Endodermal cell (in vitro differentiated cells): ENCODE measurements at regions not wholly inside any gene's neighbourhood (a gene's known extent, or its start where the extent isn't known, plus 50 kb on each side); places are given as distances from the start of the nearest gene placed in this dataset.

Experiments
- DNase-seq: peaks from one replicate; pipeline ENCODE4 v3.0.0-alpha.2; 2017
- H3K27ac ChIP-seq: 2 replicates; pipeline ENCODE4 v1.5.1; 2013; ENCODE audit warnings: mild to moderate bottlenecking, low read depth, low read length, moderate library complexity
- H3K27me3 ChIP-seq: 2 replicates; pipeline ENCODE4 v1.6.1; 2013; ENCODE audit warnings: mild to moderate bottlenecking, low read length, moderate library complexity; ENCODE audit not compliant: insufficient read depth, control insufficient read depth, poor library complexity, severe bottlenecking
- H3K36me3 ChIP-seq: 2 replicates; pipeline ENCODE4 v1.7.0; 2013; ENCODE audit warnings: mild to moderate bottlenecking, low read length, moderate library complexity; ENCODE audit not compliant: control insufficient read depth, insufficient read depth
- H3K4me1 ChIP-seq: one replicate; pipeline ENCODE4 v1.7.0; 2013; ENCODE audit warnings: low read length; ENCODE audit not compliant: control insufficient read depth, insufficient read depth
- H3K4me3 ChIP-seq: 2 replicates; pipeline ENCODE4 v1.5.1; 2013; ENCODE audit warnings: mild to moderate bottlenecking, low read length, moderate library complexity
- H3K9ac ChIP-seq: 2 replicates; pipeline ENCODE4 v1.6.1; 2013; ENCODE audit warnings: mild to moderate bottlenecking, low read length, moderate library complexity; ENCODE audit not compliant: poor library complexity, severe bottlenecking; ENCODE audit errors: extremely low read depth
- H3K9me3 ChIP-seq: 2 replicates; pipeline ENCODE4 v1.6.1; 2013; ENCODE audit warnings: mild to moderate bottlenecking, low read length, moderate library complexity; ENCODE audit not compliant: control insufficient read depth
- H3K27ac Mint-ChIP-seq: 2 replicates; pipeline ENCODE4 v1.8.0; 2020; ENCODE audit warnings: mixed read lengths
- H3K27me3 Mint-ChIP-seq: 2 replicates; pipeline ENCODE4 v1.8.0; 2021; ENCODE audit warnings: mild to moderate bottlenecking, mixed read lengths; ENCODE audit not compliant: insufficient read depth
- H3K36me3 Mint-ChIP-seq: 2 replicates; pipeline ENCODE4 v1.8.0; 2020; ENCODE audit warnings: low read depth, mixed read lengths
- H3K4me1 Mint-ChIP-seq: 2 replicates; pipeline ENCODE4 v1.8.0; 2020; ENCODE audit warnings: mixed read lengths
- H3K4me3 Mint-ChIP-seq: 2 replicates; pipeline ENCODE4 v1.8.0; 2020; ENCODE audit warnings: mild to moderate bottlenecking, moderate library complexity, mixed read lengths
- H3K9me3 Mint-ChIP-seq: 2 replicates; pipeline ENCODE4 v1.8.0; 2020; ENCODE audit warnings: mild to moderate bottlenecking, mixed read lengths
- WGBS, 2 experiments: methylation state at CpG; one replicate each; pipeline versions ENCODE4 v1.1.5 to v1.1.7; 2013; ENCODE audit warnings: missing lambda C conversion rate in 2 of 2, mixed read lengths in 1 of 2; ENCODE audit not compliant: insufficient coverage in 1 of 2, insufficient read length in 1 of 2; 5-methylcytosine and 5-hydroxymethylcytosine counted together
- TF ChIP-seq, protein P1 (sequence below): fragments of 200-600 bp; sonication (generic); conservative IDR thresholded peaks from 2 replicates; pipeline ENCODE4 v1.5.0; 2021; ENCODE audit warnings: antibody characterized with exemption, mild to moderate bottlenecking

DNA sequence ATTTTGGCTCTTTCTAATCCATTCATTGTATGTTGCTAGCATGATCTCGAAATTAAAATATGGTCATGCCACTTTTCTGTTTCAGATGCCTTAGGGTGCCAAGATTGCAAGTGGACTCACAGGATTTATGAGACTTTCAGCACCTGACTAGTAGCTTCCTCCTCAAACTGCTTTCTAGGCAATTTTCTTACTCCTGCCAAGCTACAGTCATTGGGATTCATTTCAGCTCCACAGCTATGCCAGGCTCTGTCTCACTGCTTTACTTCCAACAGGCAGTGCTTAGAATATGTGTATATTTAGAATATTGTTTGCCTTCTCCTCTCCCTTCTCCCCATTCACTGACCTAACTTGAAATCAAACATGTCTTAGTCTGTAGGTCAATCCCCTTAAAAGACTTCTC lies 681.4 kb downstream of the TENT5A start:
- peaks cover 4% of the 10 kb centered on the region for H3K9me3 Mint-ChIP-seq
- Histone ChIP-seq H3K4me1 (no peaks in the 10 kb centered on the region), H3K9me3 (no peaks in the 10 kb centered on the region), H3K27ac (no peak overlapping the region), H3K4me3 (no peak overlapping the region), H3K9ac (no peak overlapping the region), H3K36me3 (no peaks in the 10 kb centered on the region), H3K27me3 (no peaks in the 10 kb centered on the region)
- no peak overlapping the region for H3K4me3 Mint-ChIP-seq
- no peaks in the 10 kb centered on the region for H3K36me3 Mint-ChIP-seq
- DNase-seq, result no peak
- H3K27ac Mint-ChIP-seq, result no peak overlapping the region
- H3K27me3 Mint-ChIP-seq, result no peaks in the 10 kb centered on the region
- 91 to 100% methylated on average over 1 of the region's 1 CpG for WGBS, 2 experiments
- H3K4me1 Mint-ChIP-seq, result peaks cover 3% of the 10 kb centered on the region
- TF ChIP-seq, protein P1, sequence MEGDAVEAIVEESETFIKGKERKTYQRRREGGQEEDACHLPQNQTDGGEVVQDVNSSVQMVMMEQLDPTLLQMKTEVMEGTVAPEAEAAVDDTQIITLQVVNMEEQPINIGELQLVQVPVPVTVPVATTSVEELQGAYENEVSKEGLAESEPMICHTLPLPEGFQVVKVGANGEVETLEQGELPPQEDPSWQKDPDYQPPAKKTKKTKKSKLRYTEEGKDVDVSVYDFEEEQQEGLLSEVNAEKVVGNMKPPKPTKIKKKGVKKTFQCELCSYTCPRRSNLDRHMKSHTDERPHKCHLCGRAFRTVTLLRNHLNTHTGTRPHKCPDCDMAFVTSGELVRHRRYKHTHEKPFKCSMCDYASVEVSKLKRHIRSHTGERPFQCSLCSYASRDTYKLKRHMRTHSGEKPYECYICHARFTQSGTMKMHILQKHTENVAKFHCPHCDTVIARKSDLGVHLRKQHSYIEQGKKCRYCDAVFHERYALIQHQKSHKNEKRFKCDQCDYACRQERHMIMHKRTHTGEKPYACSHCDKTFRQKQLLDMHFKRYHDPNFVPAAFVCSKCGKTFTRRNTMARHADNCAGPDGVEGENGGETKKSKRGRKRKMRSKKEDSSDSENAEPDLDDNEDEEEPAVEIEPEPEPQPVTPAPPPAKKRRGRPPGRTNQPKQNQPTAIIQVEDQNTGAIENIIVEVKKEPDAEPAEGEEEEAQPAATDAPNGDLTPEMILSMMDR, result no peak

GRCh38 chr6:81067057-81067456 lies 685.4 kb downstream of the TENT5A start:
- Mint-ChIP-seq H3K4me1 (no peaks in the 10 kb centered on the region), H3K9me3 (peaks cover 9% of the 10 kb centered on the region), H3K27me3 (no peaks in the 10 kb centered on the region), H3K36me3 (no peaks in the 10 kb centered on the region), H3K27ac (no peak overlapping the region), H3K4me3 (no peak overlapping the region)
- H3K4me3 ChIP-seq, result no peak overlapping the region
- TF ChIP-seq, protein P1, result no peak
- no peaks in the 10 kb centered on the region for H3K36me3 ChIP-seq
- no peaks in the 10 kb centered on the region for H3K27me3 ChIP-seq
- no peak overlapping the region for H3K9ac ChIP-seq
- H3K27ac ChIP-seq, result no peak overlapping the region
- no peaks in the 10 kb centered on the region for H3K9me3 ChIP-seq
- no peaks in the 10 kb centered on the region for H3K4me1 ChIP-seq
- DNase-seq, result no peak
- 94% methylated on average over 2 of the region's 2 CpGs; no CpG with 5 or more reads in 1 of the 2 experiments for WGBS, 2 experiments

DNA sequence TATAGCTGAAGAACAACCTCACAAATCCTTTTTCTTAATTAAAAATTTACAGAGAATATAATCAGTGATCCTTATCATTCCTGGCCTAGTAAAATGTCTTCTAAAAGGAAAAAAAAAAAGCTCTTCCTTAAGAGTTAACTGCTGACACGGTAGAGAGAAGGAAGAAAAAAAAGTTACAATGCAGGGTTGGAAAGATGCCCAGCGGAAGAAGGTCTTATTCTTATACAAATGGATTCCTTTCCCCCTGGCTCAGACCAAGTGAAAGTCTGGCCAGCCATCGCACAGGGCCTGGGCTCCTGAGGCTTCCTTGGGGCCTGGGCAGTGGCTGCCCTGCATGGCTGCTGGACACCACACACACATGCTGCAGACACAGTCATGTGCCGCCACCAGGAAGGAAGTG lies 688.6 kb downstream of the TENT5A start:
- no peak for DNase-seq

More for the DNA sequence above, 688.6 kb downstream of the TENT5A start:
- no peaks in the 10 kb centered on the region for H3K36me3 ChIP-seq
- H3K4me3 ChIP-seq, result no peak overlapping the region
- WGBS, 2 experiments, result 89% methylated on average over 4 of the region's 4 CpGs; no CpG with 5 or more reads in 1 of the 2 experiments
- Mint-ChIP-seq H3K4me3 (no peak overlapping the region), H3K4me1 (no peaks in the 10 kb centered on the region), H3K36me3 (no peaks in the 10 kb centered on the region), H3K27me3 (no peaks in the 10 kb centered on the region), H3K9me3 (peaks cover 4% of the 10 kb centered on the region), H3K27ac (no peak overlapping the region)
- no peaks in the 10 kb centered on the region for H3K9me3 ChIP-seq
- H3K9ac ChIP-seq, result no peak overlapping the region
- TF ChIP-seq, protein P1, result no peak
- H3K4me1 ChIP-seq, result no peaks in the 10 kb centered on the region
- no peaks in the 10 kb centered on the region for H3K27me3 ChIP-seq
- H3K27ac ChIP-seq, result no peak overlapping the region
